Osteoblast (primary cell): ENCODE measurements at regions not wholly inside any gene's neighbourhood (a gene's known extent, or its start where the extent isn't known, plus 50 kb on each side); places are given as distances from the start of the nearest gene placed in this dataset.

Experiments
- DNase-seq: peaks from one replicate; pipeline ENCODE4 v3.0.0; 2011; ENCODE audit warnings: low spot score, mixed read lengths; ENCODE audit not compliant: insufficient read length; ENCODE audit errors: missing footprints
- H2AFZ ChIP-seq: 2 replicates; pipeline ENCODE4 v1.6.0; 2011; ENCODE audit warnings: mild to moderate bottlenecking, low read length
- H3K27ac ChIP-seq: 2 replicates; pipeline ENCODE4 v1.5.1; 2011; ENCODE audit warnings: mild to moderate bottlenecking, low read depth, low read length, moderate library complexity
- H3K27me3 ChIP-seq: 2 replicates; pipeline ENCODE4 v1.6.0; 2012; ENCODE audit warnings: mild to moderate bottlenecking, control low read depth, inconsistent platforms, low read length, moderate library complexity; ENCODE audit not compliant: insufficient read depth
- H3K36me3 ChIP-seq: 2 replicates; pipeline ENCODE4 v1.5.1; 2011; ENCODE audit warnings: mild to moderate bottlenecking, low read length, control low read depth, moderate library complexity; ENCODE audit not compliant: insufficient read depth
- H3K4me1 ChIP-seq: 2 replicates; pipeline ENCODE4 v1.5.1; 2011; ENCODE audit warnings: mild to moderate bottlenecking, low read length, control low read depth, moderate library complexity; ENCODE audit not compliant: insufficient read depth
- H3K4me2 ChIP-seq: 2 replicates; pipeline ENCODE4 v1.6.0; 2011; ENCODE audit warnings: mild to moderate bottlenecking, low read length; ENCODE audit not compliant: insufficient read depth
- H3K4me3 ChIP-seq: fragments of 200-600 bp; sonication (generic); 3 replicates; pipeline ENCODE4 v1.5.1; 2012; ENCODE audit warnings: mild to moderate bottlenecking, low read length, inconsistent platforms; ENCODE audit not compliant: insufficient read depth
- H3K79me2 ChIP-seq: 2 replicates; pipeline ENCODE4 v1.6.0; 2012; ENCODE audit warnings: mild to moderate bottlenecking, low read length, control low read depth, inconsistent platforms; ENCODE audit not compliant: insufficient read depth
- H3K9me3 ChIP-seq: 2 replicates; pipeline ENCODE4 v1.5.1; 2011; ENCODE audit warnings: low read depth, low read length, control low read depth
- H4K20me1 ChIP-seq: 2 replicates; pipeline ENCODE4 v1.6.0; 2012; ENCODE audit warnings: mild to moderate bottlenecking, low read length, control low read depth; ENCODE audit not compliant: insufficient read depth
- CTCF ChIP-seq: IDR thresholded peaks from 2 replicates; pipeline ENCODE4 v1.5.1; 2011; ENCODE audit warnings: mild to moderate bottlenecking, low read depth, low read length, moderate library complexity; ENCODE audit errors: extremely low read depth

GRCh38 chr14:106728611-106729010, 1202.2 kb downstream of the TMEM121 start:
- Histone ChIP-seq H3K4me3 (no peak overlapping the region), H3K27me3 (no peaks in the 10 kb centered on the region), H3K9me3 (no peaks in the 10 kb centered on the region), H3K36me3 (no peaks in the 10 kb centered on the region), H4K20me1 (no peaks in the 10 kb centered on the region), H3K79me2 (no peaks in the 10 kb centered on the region), H3K27ac (no peak overlapping the region), H3K4me2 (no peak overlapping the region), H3K4me1 (no peaks in the 10 kb centered on the region), H2AFZ (no peak overlapping the region)
- no peak for TF ChIP-seq CTCF
- DNase-seq, result no peak

GRCh38 chr14:106729551-106729950, 1203.2 kb downstream of the TMEM121 start:
- DNase-seq, result no peak
- Histone ChIP-seq H3K27ac (no peak overlapping the region), H2AFZ (no peak overlapping the region), H3K9me3 (no peaks in the 10 kb centered on the region), H3K27me3 (no peaks in the 10 kb centered on the region), H3K79me2 (no peaks in the 10 kb centered on the region), H3K4me1 (no peaks in the 10 kb centered on the region), H3K36me3 (no peaks in the 10 kb centered on the region), H4K20me1 (no peaks in the 10 kb centered on the region), H3K4me3 (no peak overlapping the region), H3K4me2 (no peak overlapping the region)
- no peak for TF ChIP-seq CTCF

- TF ChIP-seq CTCF, result no peak
- Histone ChIP-seq H3K4me1 (no peaks in the 10 kb centered on the region), H2AFZ (no peak overlapping the region), H3K9me3 (no peaks in the 10 kb centered on the region), H3K79me2 (no peaks in the 10 kb centered on the region), H3K27ac (no peak overlapping the region), H3K36me3 (no peaks in the 10 kb centered on the region), H3K4me2 (no peak overlapping the region), H3K4me3 (no peak overlapping the region), H3K27me3 (no peaks in the 10 kb centered on the region), H4K20me1 (no peaks in the 10 kb centered on the region)
- no peak for DNase-seq
Measured at GRCh38 chr14:106733771-106734170, 1207.4 kb downstream of the TMEM121 start.

- Histone ChIP-seq H3K36me3 (no peaks in the 10 kb centered on the region), H3K27me3 (no peaks in the 10 kb centered on the region), H3K27ac (no peak overlapping the region), H4K20me1 (no peaks in the 10 kb centered on the region), H3K4me3 (no peak overlapping the region), H3K4me2 (no peak overlapping the region), H2AFZ (no peak overlapping the region), H3K9me3 (no peaks in the 10 kb centered on the region), H3K4me1 (no peaks in the 10 kb centered on the region), H3K79me2 (no peaks in the 10 kb centered on the region)
- DNase-seq, result no peak
- no peak for TF ChIP-seq CTCF
Measured at GRCh38 chr14:106737021-106737420, 1210.6 kb downstream of the TMEM121 start.
